Loucy (cell line): ENCODE measurements at regions not wholly inside any gene's neighbourhood (a gene's known extent, or its start where the extent isn't known, plus 50 kb on each side); places are given as distances from the start of the nearest gene placed in this dataset.

Experiments
- EZH2phosphoT487 ChIP-seq: fragments of 200-600 bp; IDR thresholded peaks from 2 replicates; pipeline ENCODE4 v1.6.1; 2018; ENCODE audit warnings: antibody characterized with exemption, mild to moderate bottlenecking, moderate library complexity, borderline replicate concordance
- TF ChIP-seq, protein P1 (sequence below): fragments of 200-600 bp; sonication (generic); conservative IDR thresholded peaks from 2 replicates; pipeline ENCODE4 v1.5.1; 2014; ENCODE audit warnings: mild to moderate bottlenecking, antibody characterized with exemption, low read length

DNA sequence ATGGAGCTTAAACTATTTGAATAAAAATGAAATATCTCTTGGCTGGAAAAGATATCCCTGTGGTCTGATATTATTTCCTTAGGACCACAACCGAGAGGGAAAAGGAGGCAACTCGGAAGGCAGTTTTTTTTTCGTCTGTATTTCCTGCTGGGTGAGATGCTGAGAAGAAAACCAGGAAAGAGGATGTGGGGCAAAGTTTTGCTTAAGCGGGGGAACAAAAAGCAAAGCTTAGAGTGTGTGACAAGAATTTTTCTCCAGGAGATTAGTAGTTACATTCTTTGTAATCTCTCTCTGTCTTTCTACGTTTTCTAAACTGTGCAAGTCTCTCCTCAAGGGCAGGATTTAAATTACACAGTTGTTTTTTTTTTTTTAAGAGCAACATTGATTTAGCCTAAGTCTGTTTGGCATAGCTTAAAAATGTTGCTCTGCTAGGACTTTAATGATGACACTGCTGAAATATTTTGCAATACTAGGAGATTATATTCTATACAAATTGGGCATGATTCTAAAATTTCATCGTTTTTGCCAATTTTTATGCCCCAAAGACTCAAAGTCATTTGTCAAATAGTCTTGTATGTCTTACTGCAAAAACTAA is 258.5 kb downstream of the KCNS3 start:
- TF ChIP-seq, protein P1, sequence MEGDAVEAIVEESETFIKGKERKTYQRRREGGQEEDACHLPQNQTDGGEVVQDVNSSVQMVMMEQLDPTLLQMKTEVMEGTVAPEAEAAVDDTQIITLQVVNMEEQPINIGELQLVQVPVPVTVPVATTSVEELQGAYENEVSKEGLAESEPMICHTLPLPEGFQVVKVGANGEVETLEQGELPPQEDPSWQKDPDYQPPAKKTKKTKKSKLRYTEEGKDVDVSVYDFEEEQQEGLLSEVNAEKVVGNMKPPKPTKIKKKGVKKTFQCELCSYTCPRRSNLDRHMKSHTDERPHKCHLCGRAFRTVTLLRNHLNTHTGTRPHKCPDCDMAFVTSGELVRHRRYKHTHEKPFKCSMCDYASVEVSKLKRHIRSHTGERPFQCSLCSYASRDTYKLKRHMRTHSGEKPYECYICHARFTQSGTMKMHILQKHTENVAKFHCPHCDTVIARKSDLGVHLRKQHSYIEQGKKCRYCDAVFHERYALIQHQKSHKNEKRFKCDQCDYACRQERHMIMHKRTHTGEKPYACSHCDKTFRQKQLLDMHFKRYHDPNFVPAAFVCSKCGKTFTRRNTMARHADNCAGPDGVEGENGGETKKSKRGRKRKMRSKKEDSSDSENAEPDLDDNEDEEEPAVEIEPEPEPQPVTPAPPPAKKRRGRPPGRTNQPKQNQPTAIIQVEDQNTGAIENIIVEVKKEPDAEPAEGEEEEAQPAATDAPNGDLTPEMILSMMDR: no peak
- TF ChIP-seq EZH2phosphoT487: no peak
